Dedifferentiated amniotic fluid mesenchymal stem cell (primary cell): ENCODE measurements at regions not wholly inside any gene's neighbourhood (a gene's known extent, or its start where the extent isn't known, plus 50 kb on each side); places are given as distances from the start of the nearest gene placed in this dataset.
"Not testable (repeated sequence)": the region's sequence is repeated elsewhere in the genome, so short reads cannot be mapped to it uniquely, and the experiment has no call there.

Source experiments
- DNase-seq: peaks from one replicate; pipeline ENCODE4 v3.0.0-alpha.2; 2016; ENCODE audit errors: extremely low spot score

GRCh38 chr9:73054091-73054490 lies 97.6 kb upstream of the ANXA1 start:
- no peak for DNase-seq

- DNase-seq: no peak
Observed at GRCh38 chr9:73053543-73053942, 98.1 kb upstream of the ANXA1 start.

- DNase-seq: no peak
Observed at GRCh38 chr9:73050887-73051550, 98.2 kb upstream of the ALDH1A1 start.

GRCh38 chr9:73050065-73050816 lies 97.4 kb upstream of the ALDH1A1 start:
- DNase-seq: peak; percentile 73

GRCh38 chr9:73049280-73049679 lies 96.4 kb upstream of the ALDH1A1 start:
- no peak for DNase-seq

- DNase-seq: no peak
Observed at GRCh38 chr9:73046769-73047168, 93.9 kb upstream of the ALDH1A1 start.

GRCh38 chr9:73044776-73045175 lies 91.9 kb upstream of the ALDH1A1 start:
- DNase-seq: not testable (repeated sequence)

- no peak for DNase-seq
Observed at GRCh38 chr9:73042155-73042554, 89.3 kb upstream of the ALDH1A1 start.

GRCh38 chr9:73039271-73040263 lies 86.7 kb upstream of the ALDH1A1 start:
- peak; percentile 76 for DNase-seq

GRCh38 chr9:73038613-73039012 lies 85.8 kb upstream of the ALDH1A1 start:
- peak; percentile 34 for DNase-seq

- no peak for DNase-seq
Observed at GRCh38 chr9:73038089-73038509, 85.2 kb upstream of the ALDH1A1 start.

GRCh38 chr9:73037613-73038012 lies 84.8 kb upstream of the ALDH1A1 start:
- DNase-seq: no peak

GRCh38 chr9:73034962-73035361 lies 82.1 kb upstream of the ALDH1A1 start:
- DNase-seq: no peak

- DNase-seq: no peak
Observed at GRCh38 chr9:73031350-73031749, 78.5 kb upstream of the ALDH1A1 start.

- no peak for DNase-seq
Observed at GRCh38 chr9:73030370-73031030, 77.6 kb upstream of the ALDH1A1 start.

GRCh38 chr9:73029346-73029745 lies 76.5 kb upstream of the ALDH1A1 start:
- DNase-seq: no peak

- DNase-seq: no peak
Observed at GRCh38 chr9:73026375-73026774, 73.5 kb upstream of the ALDH1A1 start.

- no peak for DNase-seq
Observed at GRCh38 chr9:73024601-73025034, 71.8 kb upstream of the ALDH1A1 start.

- peak; percentile 61 for DNase-seq
Observed at GRCh38 chr9:73023025-73023541, 70.2 kb upstream of the ALDH1A1 start.

- DNase-seq: no peak
Observed at GRCh38 chr9:73022353-73022752, 69.5 kb upstream of the ALDH1A1 start.

GRCh38 chr9:73020877-73021276 lies 68.0 kb upstream of the ALDH1A1 start:
- no peak for DNase-seq
